PFSK-1 (cell line): ENCODE measurements at regions not wholly inside any gene's neighbourhood (a gene's known extent, or its start where the extent isn't known, plus 50 kb on each side); places are given as distances from the start of the nearest gene placed in this dataset.

ENCODE experiments used
- FOXP2 ChIP-seq: optimal IDR thresholded peaks from 2 replicates; pipeline ENCODE3; 2011; ENCODE audit warnings: borderline replicate concordance, control low read depth, inconsistent platforms; ENCODE audit not compliant: insufficient read depth; ENCODE audit errors: extremely low read length, extremely low read depth
- POLR2AphosphoS5 ChIP-seq: IDR thresholded peaks from 2 replicates; pipeline ENCODE4 v1.6.1; 2012; ENCODE audit warnings: low read depth, mild to moderate bottlenecking, control low read depth, low read length, moderate library complexity
- REST ChIP-seq, 2 experiments: IDR thresholded peaks; 2 replicates each; pipeline versions ENCODE4 v1.6.1 to v1.8.0; 2011 to 2012; ENCODE audit warnings: low read depth in 2 of 2, low read length in 2 of 2, control low read depth in 1 of 2, inconsistent platforms in 1 of 2, mild to moderate bottlenecking in 1 of 2, moderate library complexity in 1 of 2; ENCODE audit not compliant: insufficient read depth in 1 of 2
- SIN3A ChIP-seq: IDR thresholded peaks from 2 replicates; pipeline ENCODE4 v1.6.1; 2012; ENCODE audit warnings: mild to moderate bottlenecking, low read length, moderate library complexity, borderline replicate concordance; ENCODE audit not compliant: insufficient read depth
- TAF1 ChIP-seq: IDR thresholded peaks from 2 replicates; pipeline ENCODE4 v1.6.1; 2012; ENCODE audit warnings: low read length, control low read depth, borderline replicate concordance; ENCODE audit not compliant: insufficient read depth

GRCh38 chr9:90523958-90524357 lies 118.7 kb downstream of the DIRAS2 start:
- TF ChIP-seq TAF1 = no peak
- TF ChIP-seq FOXP2 = no peak
- TF ChIP-seq POLR2AphosphoS5 = no peak
- TF ChIP-seq SIN3A = no peak
- TF ChIP-seq REST (IDR thresholded peaks at IDR 0.05; ENCODE audit: insufficient read depth in 1 of 2, low read depth in 2 of 2, low read length in 2 of 2) = no peak

DNA sequence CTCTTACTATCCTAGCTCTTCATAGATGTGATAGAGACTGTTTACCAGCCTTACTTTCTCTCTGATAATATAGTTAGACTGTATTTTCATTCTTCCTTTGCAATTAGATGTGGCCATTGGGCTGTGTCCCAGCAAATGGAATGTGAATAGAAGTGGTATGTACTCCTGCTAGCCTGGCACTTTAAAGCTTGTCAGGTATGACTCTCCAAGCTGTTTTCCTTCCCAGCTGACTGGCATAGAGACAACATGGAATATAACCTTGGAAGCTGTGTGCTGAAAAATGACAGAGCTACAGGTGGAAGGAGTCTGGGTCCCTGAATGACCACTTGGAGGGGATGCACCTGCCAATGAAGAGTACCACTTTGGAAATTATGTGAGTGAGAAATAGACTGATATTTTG lies 116.2 kb downstream of the DIRAS2 start:
- TF ChIP-seq REST (IDR thresholded peaks at IDR 0.05; ENCODE audit: insufficient read depth in 1 of 2, low read depth in 2 of 2, low read length in 2 of 2) = no peak
- no peak for TF ChIP-seq FOXP2
- TF ChIP-seq TAF1 = no peak
- no peak for TF ChIP-seq SIN3A
- TF ChIP-seq POLR2AphosphoS5 = no peak

- no peak for TF ChIP-seq SIN3A
- no peak for TF ChIP-seq REST (IDR thresholded peaks at IDR 0.05; ENCODE audit: insufficient read depth in 1 of 2, low read depth in 2 of 2, low read length in 2 of 2)
Measured at GRCh38 chr9:90538566-90538965, 104.1 kb downstream of the DIRAS2 start.

GRCh38 chr9:90539286-90539685 lies 103.3 kb downstream of the DIRAS2 start:
- TF ChIP-seq TAF1 = no peak
- TF ChIP-seq REST (IDR thresholded peaks at IDR 0.05; ENCODE audit: insufficient read depth in 1 of 2, low read depth in 2 of 2, low read length in 2 of 2) = no peak
- no peak for TF ChIP-seq FOXP2
- TF ChIP-seq POLR2AphosphoS5 = no peak
- no peak for TF ChIP-seq SIN3A

GRCh38 chr9:90540734-90541133 lies 101.9 kb downstream of the DIRAS2 start:
- TF ChIP-seq REST (IDR thresholded peaks at IDR 0.05; ENCODE audit: insufficient read depth in 1 of 2, low read depth in 2 of 2, low read length in 2 of 2) (no peak), FOXP2 (no peak), SIN3A (no peak), TAF1 (no peak), POLR2AphosphoS5 (no peak)
